Lung (tissue), 11 donors: ENCODE measurements at regions not wholly inside any gene's neighbourhood (a gene's known extent, or its start where the extent isn't known, plus 50 kb on each side); places are given as distances from the start of the nearest gene placed in this dataset.
A peak's percentile ranks its signal among the peaks of the same experiment; 100 is the strongest.
"Not testable (repeated sequence)": the region's sequence is repeated elsewhere in the genome, so short reads cannot be mapped to it uniquely, and the experiment has no call there.

Source experiments
- ATAC-seq: fragments of 200-7000 bp; cut with Tn5 transposase; one replicate; pipeline ENCODE4 v1.9.1; 2020; ENCODE audit warnings: moderate number of reproducible peaks; ENCODE audit not compliant: insufficient read depth, low FRiP score
- DNase-seq, 3 donors: peaks; one replicate each; pipeline ENCODE4 v3.0.0-alpha.2; 2013 to 2017
- H3K27ac ChIP-seq, 2 donors: one replicate each; pipeline ENCODE4 v1.5.1; 2013; ENCODE audit warnings: mild to moderate bottlenecking in 2 of 2, moderate library complexity in 2 of 2, control low read depth in 1 of 2, inconsistent platforms in 1 of 2, low read depth in 1 of 2, low read length in 1 of 2
- H3K27me3 ChIP-seq, 3 donors: one replicate each; pipeline ENCODE4 v1.5.1; 2013; ENCODE audit warnings: low read length in 2 of 3; ENCODE audit not compliant: control insufficient read depth in 3 of 3, insufficient read depth in 3 of 3
- H3K36me3 ChIP-seq, 4 donors: one replicate each; pipeline ENCODE4 v1.5.1; 2013; ENCODE audit warnings: low read length in 4 of 4, mild to moderate bottlenecking in 1 of 4, moderate library complexity in 1 of 4; ENCODE audit not compliant: control insufficient read depth in 4 of 4, insufficient read depth in 4 of 4
- H3K4me1 ChIP-seq, 5 donors: one replicate each; pipeline ENCODE4 v1.5.1; 2013; ENCODE audit warnings: low read length in 5 of 5, mild to moderate bottlenecking in 2 of 5, moderate library complexity in 1 of 5; ENCODE audit not compliant: control insufficient read depth in 5 of 5, insufficient read depth in 5 of 5
- H3K4me3 ChIP-seq: one replicate; pipeline ENCODE4 v1.5.1; 2013; ENCODE audit warnings: mild to moderate bottlenecking, control low read depth, moderate library complexity
- H3K9ac ChIP-seq, 2 donors: one replicate each; pipeline ENCODE4 v1.5.1; 2013; ENCODE audit warnings: low read length in 2 of 2, control low read depth in 1 of 2; ENCODE audit not compliant: insufficient read depth in 1 of 2
- H3K9me3 ChIP-seq, 4 donors: one replicate each; pipeline ENCODE4 v1.5.1; 2013; ENCODE audit warnings: low read length in 3 of 4, mild to moderate bottlenecking in 1 of 4, moderate library complexity in 1 of 4; ENCODE audit not compliant: control insufficient read depth in 4 of 4, insufficient read depth in 3 of 4
- WGBS, 2 donors: extraction: QIAGEN DNeasy Blood & Tissue Kit; methylation state at CpG; one replicate each; pipeline ENCODE4 v1.1.7; 2013; 5-methylcytosine and 5-hydroxymethylcytosine counted together
- TF ChIP-seq, protein P1 (sequence below): IDR thresholded peaks from 2 replicates; pipeline ENCODE4 v1.5.1; 2012; ENCODE audit warnings: mild to moderate bottlenecking; ENCODE audit errors: control extremely low read depth, extremely low read depth
- donor health status: control.
- donor health status: control.
- donor health status: Bipolar disorder and iron deficiency.
- donor health status: healthy.
- donor health status: DM: yes; HTN: yes; CAD: no.

DNA sequence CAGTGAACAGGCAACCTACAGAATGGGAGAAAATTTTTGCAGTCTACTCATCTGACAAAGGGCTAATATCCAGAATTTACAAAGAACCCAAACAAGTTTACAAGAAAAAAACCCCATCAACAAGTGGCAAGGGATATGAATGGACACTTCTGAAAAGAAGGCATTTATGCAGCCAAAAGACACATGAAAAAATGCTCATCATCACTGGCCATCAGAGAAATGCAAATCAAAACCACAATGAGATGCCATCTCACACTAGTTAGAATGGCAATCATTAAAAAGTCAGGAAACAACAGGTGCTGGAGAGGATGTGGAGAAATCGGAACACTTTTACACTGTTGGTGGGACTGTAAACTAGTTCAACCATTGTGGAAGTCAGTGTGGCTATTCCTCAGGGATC is 80.3 kb downstream of the ZNF474 start:
- not testable (repeated sequence) for ATAC-seq, H3K27me3 ChIP-seq, H3K9me3 ChIP-seq, H3K27ac ChIP-seq, H3K9ac ChIP-seq, H3K36me3 ChIP-seq, H3K4me3 ChIP-seq, H3K4me1 ChIP-seq, DNase-seq
- 90 to 100% methylated on average over 1 of the region's 1 CpG for WGBS, 2 donors

DNA sequence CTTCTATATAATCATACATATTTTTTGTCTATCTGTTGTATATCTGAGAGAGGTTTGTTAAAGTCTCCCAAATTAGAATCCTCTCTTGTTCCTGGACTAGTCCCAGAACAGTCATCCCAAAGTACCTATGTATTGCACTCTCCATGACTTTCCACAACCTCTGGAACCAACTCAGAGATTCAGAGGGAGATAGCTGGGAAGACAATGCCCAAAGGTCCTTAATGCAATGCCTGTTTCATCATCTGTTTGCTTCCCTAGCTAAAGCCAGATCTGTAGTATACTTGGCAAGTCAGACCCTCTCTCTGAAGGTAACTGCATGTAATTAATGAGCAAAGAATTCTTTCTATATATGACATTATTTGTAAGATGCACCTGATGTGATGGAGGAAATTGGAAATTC is 89.4 kb downstream of the ZNF474 start:
- ATAC-seq (no peak), DNase-seq (no peak)
- no peak overlapping the region for H3K4me3 ChIP-seq
- no peaks in the 10 kb centered on the region for H3K4me1 ChIP-seq
- no peaks in the 10 kb centered on the region for H3K36me3 ChIP-seq
- no peak overlapping the region for H3K27ac ChIP-seq
- no peak overlapping the region for H3K9ac ChIP-seq
- peaks cover 0 to 5% (median 3%) of the 10 kb centered on the region in 4 donors for H3K9me3 ChIP-seq
- TF ChIP-seq, protein P1, sequence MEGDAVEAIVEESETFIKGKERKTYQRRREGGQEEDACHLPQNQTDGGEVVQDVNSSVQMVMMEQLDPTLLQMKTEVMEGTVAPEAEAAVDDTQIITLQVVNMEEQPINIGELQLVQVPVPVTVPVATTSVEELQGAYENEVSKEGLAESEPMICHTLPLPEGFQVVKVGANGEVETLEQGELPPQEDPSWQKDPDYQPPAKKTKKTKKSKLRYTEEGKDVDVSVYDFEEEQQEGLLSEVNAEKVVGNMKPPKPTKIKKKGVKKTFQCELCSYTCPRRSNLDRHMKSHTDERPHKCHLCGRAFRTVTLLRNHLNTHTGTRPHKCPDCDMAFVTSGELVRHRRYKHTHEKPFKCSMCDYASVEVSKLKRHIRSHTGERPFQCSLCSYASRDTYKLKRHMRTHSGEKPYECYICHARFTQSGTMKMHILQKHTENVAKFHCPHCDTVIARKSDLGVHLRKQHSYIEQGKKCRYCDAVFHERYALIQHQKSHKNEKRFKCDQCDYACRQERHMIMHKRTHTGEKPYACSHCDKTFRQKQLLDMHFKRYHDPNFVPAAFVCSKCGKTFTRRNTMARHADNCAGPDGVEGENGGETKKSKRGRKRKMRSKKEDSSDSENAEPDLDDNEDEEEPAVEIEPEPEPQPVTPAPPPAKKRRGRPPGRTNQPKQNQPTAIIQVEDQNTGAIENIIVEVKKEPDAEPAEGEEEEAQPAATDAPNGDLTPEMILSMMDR = no peak
- no peaks in the 10 kb centered on the region for H3K27me3 ChIP-seq

DNA sequence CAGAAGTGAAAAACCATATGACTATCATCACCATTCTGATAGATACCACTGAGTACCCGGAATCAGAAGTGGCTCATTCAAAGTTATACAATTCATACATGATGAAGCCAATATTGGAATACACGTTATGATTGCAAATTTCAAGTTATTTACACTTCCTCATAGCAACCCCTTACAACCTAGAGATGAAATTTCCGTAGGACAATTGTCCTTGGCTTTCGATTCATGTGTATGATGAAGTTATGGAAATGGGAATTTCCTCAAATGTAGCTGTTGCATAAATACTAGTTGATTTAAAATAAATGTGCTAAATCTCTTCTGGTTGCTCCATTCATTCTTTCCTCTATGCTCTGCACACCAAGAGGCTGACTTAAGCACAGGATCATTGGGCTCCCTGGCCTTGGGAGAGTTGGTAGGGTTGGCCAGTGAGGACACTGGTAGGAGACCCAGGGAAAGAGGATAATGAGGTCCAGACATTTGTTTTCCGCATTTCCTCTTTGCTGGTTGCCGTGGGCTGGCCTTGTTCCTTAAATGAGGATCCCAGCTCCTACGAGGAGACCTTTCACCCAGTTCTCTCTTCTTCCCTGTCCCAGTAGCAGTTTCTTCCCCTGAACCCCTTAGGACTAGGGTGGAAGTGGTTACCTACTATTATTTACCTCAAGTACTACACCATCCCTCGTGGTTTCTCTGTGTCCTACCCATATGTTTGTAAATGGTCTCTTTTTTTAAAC is 90.3 kb downstream of the ZNF474 start:
- 68 to 73% methylated on average over 8 of the region's 8 CpGs for WGBS, 2 donors
- ATAC-seq = peak; percentile 22
- H3K9me3 ChIP-seq = peaks cover 0 to 10% (median 3%) of the 10 kb centered on the region in 4 donors
- no peak overlapping the region for H3K9ac ChIP-seq
- H3K27me3 ChIP-seq = no peaks in the 10 kb centered on the region
- no peaks in the 10 kb centered on the region for H3K4me1 ChIP-seq
- DNase-seq = no peak
- no peak overlapping the region for H3K27ac ChIP-seq
- TF ChIP-seq, protein P1 = no peak
- H3K4me3 ChIP-seq = no peak overlapping the region
- H3K36me3 ChIP-seq = no peaks in the 10 kb centered on the region

DNA sequence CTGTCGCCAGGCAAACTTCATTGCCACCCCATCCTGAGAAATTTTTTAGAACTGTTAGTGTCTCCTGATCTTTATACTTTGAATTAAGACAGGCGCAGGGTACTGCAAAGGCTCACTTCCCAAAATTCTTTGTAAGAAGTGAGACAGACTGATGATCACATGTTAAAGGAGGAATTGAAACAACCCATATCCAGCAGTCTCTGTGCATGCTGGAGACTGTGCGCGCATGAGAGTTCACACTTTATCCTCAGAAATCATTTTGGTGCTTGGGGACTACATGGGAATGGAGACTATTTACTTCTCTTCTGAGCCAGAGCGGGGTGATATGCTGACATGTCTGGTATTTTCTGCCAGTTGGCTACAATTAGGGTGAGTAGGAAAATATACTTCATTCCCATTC is 91.2 kb downstream of the ZNF474 start:
- H3K9me3 ChIP-seq = peaks cover 0 to 12% (median 3%) of the 10 kb centered on the region in 4 donors
- no peak overlapping the region for H3K9ac ChIP-seq
- H3K36me3 ChIP-seq = no peaks in the 10 kb centered on the region
- 74 to 82% methylated on average over 5 of the region's 5 CpGs for WGBS, 2 donors
- no peak overlapping the region for H3K27ac ChIP-seq
- H3K27me3 ChIP-seq = no peaks in the 10 kb centered on the region
- DNase-seq (peak in 2 of 3 donors; percentile 26 to 33), ATAC-seq (peak; percentile 31)
- no peak overlapping the region for H3K4me3 ChIP-seq
- TF ChIP-seq, protein P1 = no peak
- no peaks in the 10 kb centered on the region for H3K4me1 ChIP-seq
